GOT3 (cell line): ENCODE measurements at regions not wholly inside any gene's neighbourhood (a gene's known extent, or its start where the extent isn't known, plus 50 kb on each side); places are given as distances from the start of the nearest gene placed in this dataset.

Experiments
- DNase-seq: peaks from one replicate; lab custom pipeline; 2025; ENCODE audit warnings: mixed read lengths; lab: John Stamatoyannopoulos, UW

DNA sequence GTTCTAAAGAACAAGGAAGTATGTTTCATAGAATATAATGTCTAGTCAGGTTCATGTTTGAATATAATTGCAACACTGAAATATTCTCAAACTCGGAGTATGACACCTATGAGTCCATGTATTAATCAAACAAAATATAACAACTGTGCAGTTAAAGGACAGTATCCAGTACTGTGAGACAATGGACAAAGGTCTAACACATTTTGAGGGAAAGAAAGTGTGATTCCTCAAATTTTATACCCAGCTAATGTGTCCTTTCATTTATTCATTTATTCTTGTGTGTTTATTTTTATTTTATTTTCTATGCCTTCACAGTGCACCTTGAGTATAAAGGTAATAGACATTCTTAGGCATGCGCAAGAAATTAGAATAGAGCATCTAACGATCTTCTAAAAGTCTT lies 401.0 kb upstream of the ZFHX3 start:
- DNase-seq = no peak

DNA sequence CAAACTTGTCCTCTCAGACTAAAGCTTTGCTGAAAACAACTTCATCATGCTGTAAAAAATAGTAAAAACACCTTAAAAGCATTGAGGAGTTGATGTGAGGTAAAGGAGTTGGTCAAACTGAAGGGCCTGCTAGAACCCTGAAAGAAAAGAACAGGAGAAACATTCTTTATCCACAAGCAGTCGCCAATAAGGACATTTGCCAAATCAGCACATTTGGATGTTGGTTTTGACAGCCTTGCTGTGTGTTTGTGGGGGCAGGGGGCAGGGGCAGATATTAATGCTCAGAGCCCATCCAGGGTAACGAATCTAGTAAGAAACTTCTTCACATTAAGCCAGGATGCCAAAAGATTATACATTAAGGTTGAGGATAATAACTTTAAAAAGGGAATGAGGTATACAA lies 399.9 kb upstream of the ZFHX3 start:
- no peak for DNase-seq

DNA sequence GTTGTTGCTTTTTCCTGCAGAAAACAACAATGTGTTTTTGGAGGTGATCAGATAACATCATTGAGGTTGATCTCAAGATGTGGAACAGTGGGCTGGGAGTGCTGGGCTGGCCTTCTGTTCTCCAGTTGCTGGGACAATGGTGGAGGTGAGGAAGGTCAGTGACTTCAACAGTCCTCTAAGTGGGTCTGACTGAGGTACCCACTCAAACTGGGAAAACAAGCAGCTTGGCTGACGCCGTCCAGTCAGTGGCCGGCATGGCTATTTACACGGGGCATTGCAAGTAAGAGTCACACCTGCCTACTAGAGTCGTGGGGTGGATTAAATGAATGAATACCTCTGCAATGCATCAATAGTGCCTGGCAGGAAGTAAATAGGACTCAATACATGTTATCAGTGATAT lies 386.7 kb upstream of the ZFHX3 start:
- DNase-seq = no peak

DNA sequence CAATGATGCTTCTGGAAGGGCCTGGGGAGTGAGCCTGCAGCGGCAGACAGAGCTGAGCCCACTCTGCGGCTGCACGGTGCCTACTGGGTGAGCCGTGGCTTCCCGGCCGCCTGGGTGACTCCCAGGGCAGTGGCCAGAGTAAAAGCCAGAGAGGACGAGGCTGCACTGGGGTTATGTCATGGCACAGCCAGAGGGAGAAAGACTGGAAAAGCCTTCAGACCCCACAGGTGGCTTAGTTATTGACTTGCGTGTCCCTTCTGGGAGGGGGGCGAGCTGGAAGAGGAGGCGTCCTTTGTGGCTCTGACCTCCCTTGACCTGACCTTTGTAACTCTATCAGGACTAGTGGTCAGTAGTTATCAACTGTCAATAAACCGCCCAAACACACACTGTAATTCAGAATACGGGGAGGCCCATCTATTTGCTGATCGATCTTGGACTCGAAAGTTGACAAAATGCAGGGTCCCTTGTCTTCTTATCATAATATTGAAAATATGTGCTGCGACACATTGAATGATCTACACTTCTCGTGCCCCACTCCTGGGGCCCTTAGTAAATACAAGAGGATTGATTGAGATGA lies 385.9 kb upstream of the ZFHX3 start:
- DNase-seq = no peak

DNA sequence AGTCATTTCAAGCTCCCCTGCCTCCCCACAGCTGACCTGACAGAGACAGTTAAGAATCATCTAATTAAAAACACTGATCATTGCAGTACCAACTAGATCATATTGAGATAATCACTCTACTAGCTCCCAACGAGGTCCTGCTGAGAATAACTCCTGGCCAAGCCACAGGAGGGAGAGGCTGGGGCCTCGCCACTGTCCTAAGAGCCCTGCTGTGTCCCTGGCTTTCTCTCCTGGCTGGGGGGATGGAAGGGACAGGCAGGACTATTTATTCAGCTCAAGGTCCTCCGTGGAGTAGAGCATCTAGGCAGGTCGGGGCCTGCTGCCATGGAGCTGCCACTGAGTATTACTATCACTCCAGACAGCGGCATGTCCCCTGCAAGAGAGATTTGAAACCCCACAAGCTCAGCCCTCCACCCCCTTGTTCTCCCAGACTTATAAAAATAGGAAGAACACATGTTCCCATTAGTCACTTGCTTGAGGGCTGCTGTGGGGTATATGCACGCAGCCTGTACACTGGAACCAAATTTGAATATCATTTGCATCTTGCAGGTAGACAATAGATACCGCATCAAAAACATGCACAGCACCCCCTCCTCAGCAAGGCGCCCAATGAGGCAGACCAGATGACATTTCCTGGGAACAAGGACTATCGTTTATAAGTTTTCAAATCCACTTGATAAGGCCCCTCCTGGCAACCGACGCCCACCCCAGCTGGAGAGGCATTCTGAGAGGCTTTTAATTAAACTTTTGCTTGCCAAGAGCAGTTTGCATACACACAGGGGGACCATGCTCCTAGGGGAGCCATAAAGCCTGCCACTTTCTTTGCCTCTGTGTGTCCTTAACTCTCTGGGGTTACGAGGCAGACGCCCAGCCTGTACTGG lies 385.2 kb upstream of the ZFHX3 start:
- no peak for DNase-seq

DNA sequence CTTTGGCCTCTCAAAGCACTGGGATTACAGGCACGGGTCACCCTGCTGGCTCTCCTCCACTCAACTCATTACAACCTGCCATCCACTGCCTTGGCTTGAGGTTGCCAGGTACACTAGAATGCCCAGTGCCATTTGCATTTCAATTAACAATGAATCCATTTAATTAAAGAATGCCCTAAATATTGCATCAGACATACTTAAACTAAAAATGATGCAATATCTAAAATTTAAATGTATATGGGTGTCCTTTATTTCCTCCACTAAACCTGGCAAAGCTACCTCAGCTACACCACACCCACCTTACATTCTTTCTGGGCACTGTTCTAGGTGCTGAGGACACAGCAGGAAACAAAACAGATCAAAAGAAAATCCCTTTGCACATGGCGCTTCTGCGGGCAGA lies 382.2 kb upstream of the ZFHX3 start:
- no peak for DNase-seq

DNA sequence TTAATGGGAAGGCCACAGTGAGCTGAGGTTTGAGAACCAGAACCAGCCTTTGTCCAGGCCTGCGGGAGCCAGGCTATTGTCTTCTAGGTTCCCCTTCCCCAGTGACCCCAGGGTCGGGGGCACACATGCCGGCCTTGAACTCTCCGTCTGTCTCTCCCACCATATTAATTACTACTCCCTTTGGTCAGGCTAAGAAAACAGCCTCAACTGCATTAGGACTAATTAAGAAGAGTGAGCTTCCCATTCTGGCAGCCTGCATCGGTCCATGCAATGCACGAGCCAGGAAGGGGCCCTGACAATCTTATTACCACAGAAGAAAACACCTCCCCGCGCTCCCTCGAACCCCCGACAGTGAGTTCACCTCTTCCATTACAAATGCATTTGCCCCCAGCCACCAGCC lies 380.2 kb upstream of the ZFHX3 start:
- no peak for DNase-seq

DNA sequence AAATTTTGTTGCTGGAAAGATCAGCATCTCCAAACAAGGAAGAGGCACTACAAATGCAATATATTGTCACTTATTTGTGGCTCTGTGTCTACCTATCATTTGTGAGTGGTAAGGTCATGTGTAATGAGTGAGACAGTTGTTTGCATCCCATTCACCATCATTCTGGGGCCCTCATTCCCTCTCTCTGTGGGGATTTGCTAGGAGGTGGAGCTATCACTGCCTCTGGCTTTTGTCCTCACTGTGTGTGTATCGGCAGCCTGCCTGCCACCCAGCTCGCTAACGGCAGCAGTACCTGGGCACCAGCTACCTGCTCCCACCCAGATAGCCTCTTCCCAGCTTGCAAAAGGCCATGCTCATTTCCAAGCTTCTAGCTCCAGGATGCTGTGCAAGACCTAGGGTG lies 379.2 kb upstream of the ZFHX3 start:
- no peak for DNase-seq

DNA sequence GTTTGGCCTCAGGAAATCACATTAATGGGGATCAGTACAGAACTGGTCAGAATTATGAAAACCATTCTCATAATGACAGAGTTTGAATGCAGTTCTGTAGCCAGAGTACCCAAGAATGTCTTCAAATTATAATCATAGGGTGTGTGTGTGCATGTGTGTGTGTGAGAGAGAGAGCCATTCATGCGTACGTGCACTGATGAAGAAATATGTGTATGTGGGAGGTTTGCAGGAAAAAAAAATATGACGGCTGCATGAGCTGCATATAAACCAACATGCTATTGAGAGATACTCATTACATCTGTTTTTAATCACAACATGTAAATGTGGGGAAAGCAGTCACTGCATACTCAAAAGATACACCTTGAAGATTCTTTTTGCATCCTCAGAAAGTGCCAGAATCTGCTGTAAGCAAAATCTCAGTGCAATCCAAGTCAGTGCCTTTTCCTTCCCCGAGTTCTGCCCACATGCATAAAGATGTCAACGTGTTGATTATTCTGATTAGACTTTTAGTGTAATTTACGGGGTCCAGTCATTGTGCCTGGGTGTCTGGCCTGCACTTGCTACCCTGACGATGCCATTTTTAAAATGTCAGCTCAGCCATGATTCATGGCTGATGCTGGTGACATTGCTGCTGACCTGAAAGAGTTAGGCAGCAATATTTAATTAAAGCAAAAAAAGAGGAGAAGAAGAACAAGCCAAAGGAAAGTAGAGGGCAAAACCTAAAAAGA lies 378.7 kb upstream of the ZFHX3 start:
- no peak for DNase-seq

DNA sequence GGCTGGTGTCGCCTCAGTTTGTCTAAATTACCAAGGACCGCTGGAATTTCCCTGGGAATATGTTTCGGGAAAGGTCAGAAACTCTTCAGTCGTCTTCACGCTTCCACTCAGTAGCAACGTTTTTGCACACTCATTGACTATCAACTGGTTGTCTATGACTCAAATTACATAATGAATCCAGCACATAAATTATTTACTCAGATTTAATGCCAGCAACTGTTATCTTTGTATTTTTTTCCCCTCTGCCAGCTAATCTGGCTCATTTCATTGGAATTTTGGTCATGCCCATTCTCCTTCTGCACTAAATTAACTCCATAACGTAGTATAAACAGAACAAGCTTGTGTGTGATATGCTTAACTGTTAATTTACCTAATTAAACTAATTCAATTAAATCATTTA lies 372.7 kb upstream of the ZFHX3 start:
- DNase-seq = no peak

DNA sequence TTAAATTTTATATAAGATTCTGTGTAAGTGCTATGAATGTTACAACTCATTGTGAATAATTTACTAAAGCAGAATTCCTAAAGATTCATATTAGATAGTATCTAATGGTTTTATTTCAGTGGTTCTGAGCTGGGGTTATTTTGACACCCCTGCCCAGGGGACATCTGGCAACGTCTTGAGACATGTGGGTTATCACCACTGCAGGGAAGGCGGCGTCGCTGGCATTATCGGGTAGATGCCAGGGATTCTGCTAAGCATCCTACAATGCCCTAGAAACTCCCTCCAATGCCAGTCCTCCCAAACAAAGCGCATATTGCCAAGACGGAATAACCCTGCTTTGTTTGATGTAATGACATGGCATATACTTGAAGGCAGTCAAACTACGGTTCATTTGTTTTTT lies 372.3 kb upstream of the ZFHX3 start:
- DNase-seq = no peak

DNA sequence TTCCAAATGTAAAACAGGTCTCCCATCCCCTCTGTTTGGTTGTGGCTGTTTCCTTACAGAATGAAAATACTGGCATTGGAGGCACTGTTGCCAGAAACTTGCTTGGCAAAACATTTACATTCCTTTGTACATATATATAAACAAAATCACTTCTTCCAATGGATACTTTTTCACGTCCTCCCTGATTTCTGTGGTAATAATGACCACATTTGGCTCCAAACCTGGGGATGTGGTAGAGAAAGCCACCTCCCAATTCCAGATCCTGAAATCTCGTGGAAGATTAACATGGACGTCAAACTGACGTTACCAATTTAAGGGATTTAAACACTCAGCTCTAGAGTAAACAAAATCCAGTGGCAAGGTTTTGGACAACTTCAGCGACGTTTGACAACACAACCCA lies 370.8 kb upstream of the ZFHX3 start:
- DNase-seq = no peak

DNA sequence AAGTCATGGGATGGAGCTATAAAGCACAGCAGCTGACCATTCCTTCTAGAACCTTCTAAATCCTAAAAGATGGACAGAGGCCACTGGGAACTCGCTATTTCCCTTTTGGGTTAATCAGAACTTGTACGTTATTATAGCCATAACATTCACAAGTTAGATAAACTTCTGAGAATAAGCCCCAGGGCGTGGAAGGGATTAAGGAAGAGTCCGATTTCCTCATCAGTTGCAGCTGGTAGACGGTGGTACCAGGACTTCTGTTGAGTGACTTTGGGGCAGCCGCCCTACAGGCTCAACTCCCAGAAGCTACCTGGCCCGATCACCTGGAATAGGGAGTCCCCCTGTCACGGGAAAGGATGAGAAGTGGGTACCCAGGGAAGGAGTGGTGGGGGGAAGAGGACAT lies 370.1 kb upstream of the ZFHX3 start:
- no peak for DNase-seq

DNA sequence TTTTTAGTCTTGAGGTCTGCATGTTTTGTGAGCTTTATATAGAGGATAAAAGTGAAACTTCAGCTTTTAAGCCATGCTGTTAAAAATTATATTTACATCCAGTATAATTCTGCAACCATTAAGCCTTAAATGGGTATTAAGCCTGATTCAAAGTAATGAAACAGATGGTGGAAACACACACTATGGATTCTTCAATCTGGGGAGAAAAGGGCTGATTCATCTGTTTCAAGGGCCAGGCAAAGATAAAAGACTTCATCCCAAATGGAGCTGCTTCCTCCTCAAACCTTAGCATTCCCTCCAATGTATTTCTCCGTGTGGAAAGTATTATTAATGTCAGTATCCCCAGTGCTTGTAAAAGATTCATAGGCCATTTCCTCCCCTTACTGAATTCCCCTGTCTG lies 367.4 kb upstream of the ZFHX3 start:
- DNase-seq = no peak

DNA sequence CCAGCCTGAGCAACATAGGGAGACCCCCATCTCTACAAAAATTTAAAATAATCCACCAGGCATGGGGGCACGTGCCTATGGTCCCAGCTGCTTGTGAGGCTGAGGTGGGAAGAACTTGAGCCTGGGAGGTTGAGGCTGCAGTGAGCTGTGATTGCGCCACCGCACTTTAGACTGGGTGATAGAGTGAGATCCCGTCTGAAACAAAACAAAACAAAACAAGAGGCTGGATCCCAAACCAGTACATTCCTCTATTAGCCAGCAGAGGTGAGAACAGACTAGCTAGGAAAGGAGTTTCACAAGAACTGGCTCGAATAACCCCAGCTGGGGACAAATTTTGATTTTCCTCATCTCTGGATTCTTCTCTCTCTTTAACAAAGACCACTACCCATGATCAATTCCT lies 366.7 kb upstream of the ZFHX3 start:
- no peak for DNase-seq

DNA sequence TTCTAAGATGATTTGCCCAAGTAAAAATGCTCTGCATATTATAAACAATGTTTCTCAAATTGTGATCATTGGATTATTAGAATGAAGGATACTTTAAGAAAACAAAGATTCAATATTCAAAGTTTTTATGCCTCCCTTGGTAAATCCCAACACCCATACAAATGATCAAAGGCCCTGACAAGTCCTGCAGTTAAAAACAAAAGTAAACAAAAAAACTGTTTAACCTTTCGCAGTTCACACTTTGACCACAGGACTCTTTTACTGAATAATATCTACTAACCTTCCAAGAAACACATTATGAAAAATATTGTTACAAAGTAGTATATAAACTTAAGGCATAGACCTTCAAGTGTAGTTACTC lies 365.9 kb upstream of the ZFHX3 start:
- DNase-seq = no peak

DNA sequence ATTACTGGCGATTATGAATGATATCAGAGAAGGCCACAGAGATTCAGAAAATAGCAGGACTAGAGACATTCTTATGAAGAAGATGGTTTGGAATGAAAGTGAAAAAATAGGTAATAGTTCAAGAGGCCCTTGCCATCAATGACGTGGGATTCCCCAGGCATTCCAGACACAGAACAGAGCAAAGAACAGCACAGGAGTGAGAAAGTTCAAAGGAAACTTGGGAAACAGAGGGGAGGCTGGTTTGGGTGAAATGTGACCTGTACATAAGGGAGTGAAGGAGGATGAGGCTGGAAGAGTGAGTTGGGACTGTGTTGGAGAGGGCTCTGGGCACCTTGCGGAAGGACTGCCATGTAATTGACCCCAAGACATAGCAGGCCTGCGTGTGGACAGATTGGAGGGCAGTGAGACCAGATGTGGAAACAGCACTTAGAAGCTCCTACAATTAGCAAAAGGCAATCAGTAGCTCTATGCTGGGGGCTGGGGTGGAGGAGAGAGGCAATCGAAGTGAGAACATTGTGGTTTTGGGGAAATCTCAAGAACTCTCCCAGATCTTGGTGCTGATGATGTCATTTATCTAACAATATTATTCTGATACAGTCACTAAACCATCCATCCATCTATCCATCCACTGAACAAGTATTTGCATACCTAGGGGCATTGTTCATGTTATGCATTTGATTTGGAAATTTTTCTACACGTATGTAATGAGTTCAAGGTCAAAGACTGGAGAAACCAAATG lies 365.3 kb upstream of the ZFHX3 start:
- DNase-seq = no peak

DNA sequence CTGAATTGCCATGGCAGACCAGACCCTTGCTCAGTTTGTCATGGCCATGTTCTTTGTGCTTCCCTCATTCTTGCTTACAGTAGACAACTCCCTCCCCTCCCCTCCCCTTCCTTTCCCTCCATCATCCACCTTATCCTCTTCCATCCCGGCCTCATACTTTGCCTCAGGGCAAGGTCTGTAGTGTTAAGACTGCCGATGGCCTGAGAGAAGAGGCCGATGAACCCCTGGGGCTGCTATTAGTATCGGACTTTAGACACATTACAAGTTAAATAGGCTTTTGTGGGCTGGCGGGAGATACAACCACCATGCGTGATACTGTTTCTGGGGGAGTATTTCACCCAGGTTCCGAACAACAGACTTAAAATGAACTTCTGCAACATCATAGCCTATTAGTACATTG lies 364.5 kb upstream of the ZFHX3 start:
- DNase-seq = no peak

DNA sequence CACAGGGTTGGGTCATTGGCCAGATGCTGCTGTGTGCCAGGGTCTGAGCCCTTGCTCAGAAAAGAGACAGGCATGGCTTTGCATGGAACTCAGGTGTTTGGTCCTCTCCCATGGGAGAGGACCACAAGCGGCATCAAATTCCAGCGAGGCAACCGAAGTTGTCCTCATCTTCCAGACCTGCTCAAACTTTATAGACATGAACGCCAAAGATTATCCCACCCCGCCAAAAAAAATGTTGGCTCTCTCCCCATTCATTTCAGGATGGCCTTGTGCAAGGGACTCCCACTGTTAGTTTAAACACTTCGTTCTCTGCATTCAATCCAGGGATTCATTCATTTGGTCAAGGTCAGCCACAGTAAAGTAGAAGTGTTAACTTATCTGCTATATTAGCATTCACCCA lies 360.8 kb upstream of the ZFHX3 start:
- no peak for DNase-seq

DNA sequence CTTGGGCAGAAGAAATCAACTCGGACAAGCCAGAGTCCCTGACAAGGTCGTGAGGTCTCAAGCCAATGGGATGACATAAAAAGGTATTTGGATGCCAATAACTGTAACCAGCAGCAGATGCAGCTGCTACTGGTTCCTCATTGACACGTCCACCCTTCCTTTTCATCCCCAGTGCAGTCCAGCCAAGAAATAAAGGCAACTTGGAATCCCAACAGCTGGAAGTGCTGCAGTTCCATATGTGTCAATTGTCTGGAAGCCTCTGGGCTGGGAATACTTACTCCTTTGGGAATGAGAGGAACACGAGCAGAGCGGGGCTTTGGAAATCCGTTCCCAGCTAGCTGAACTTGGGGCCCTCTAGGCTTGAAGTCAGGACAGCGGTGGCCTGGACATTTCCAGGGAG lies 360.4 kb upstream of the ZFHX3 start:
- DNase-seq = no peak

DNA sequence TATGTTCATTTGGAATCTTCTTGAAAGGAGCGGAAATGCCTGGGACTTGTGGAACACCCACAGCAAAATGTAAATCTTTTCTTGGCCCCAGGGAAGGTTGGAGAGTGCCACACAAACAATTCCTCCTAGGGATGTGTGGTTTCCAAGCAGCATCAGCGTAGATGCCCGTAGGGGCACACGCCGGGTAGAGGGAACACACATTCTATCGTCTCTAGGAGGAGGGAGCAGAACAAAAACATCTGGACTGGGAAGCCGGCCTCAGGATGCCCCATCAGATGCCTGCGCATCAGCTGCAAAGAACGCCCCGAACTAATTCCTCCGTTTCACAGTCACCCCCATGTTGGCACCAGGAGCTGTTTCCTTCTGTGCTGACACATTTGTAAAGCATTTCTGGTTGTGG lies 357.9 kb upstream of the ZFHX3 start:
- no peak for DNase-seq

DNA sequence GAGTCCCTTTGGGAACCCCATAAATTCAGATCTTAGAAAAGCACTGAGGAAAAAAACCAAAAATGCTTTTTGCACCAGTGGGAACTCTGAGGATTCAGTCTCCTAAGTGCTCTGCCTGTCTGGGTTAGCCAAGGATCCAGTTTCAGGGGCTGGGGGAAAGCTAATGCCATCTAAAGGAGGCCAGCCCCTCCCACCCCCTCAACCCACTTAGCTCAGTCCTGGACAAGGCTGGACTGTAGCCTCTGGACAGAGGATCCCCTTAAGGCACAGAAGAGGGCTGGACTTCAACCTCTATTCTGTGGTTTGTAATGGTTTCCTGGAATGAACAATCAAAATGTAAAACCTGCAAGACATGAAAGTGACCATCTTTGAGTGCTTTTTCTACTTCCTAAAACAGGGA lies 356.1 kb upstream of the ZFHX3 start:
- DNase-seq = no peak

DNA sequence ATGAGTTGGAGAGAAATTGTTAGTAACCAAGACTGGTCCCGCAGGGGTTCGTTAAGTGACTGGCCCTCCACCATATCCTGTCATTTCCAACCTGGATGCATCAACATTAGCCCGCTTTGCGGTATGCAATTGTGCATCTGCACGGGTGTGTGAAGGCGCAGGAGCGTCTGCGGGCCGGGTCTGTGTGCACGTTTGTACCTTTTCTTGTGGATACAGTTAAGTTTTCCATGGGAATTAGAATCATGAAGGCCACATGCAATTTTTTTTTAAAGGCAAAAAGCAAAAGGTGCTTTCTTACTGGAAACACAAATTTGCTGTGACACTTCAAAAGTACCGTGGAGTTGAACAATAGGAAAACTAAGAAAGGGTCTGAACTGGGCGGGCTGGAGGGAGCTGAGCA lies 355.4 kb upstream of the ZFHX3 start:
- no peak for DNase-seq
